Esophagus muscularis mucosa (tissue), 3 donors: ENCODE measurements at regions not wholly inside any gene's neighbourhood (a gene's known extent, or its start where the extent isn't known, plus 50 kb on each side); places are given as distances from the start of the nearest gene placed in this dataset.

ENCODE experiments used
- CTCF ChIP-seq, 3 experiments: fragments of 200-600 bp in 2 of 3; fragments of 450-650 bp in 1 of 3; sonication (generic) in 2 of 3; IDR thresholded peaks; one replicate each; pipeline ENCODE4 v1.5.1; 2017 to 2019; ENCODE audit warnings: antibody characterized with exemption in 3 of 3, mild to moderate bottlenecking in 2 of 3, moderate library complexity in 1 of 3
- POLR2A ChIP-seq: fragments of 450-650 bp; IDR thresholded peaks from one replicate; pipeline ENCODE4 v1.6.1; 2017; ENCODE audit warnings: antibody characterized with exemption, moderate library complexity, mild to moderate bottlenecking, low read depth

DNA sequence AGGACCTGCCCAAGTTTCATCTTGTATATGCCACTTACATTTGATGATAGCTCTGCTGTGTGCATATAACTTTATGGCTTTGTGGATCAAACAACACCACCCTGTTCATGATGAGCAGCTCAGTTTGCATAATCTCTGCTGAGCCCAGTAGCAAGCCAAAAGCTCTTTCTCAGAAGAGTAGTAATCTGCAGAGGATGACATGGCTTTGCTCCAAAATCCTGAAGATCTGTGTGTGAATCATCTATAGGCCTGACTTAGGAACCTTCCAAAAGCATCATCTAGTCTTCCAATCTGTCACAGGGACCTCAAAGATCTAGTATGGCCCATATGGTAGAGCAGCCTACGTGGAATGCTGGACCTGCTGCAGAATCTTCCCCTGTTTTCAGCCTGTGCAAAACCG, 394.6 kb downstream of the PSAT1 start:
- TF ChIP-seq POLR2A (no peak), CTCF (IDR thresholded peaks at IDR 0.05) (no peak)
